Glutamatergic neuron (in vitro differentiated cells): ENCODE measurements at regions not wholly inside any gene's neighbourhood (a gene's known extent, or its start where the extent isn't known, plus 50 kb on each side); places are given as distances from the start of the nearest gene placed in this dataset.

Source experiments
- DNase-seq: peaks from one replicate; pipeline ENCODE4 v3.0.0; 2022
- H3K27ac Mint-ChIP-seq: one replicate; pipeline ENCODE4 v1.8.0; 2020; ENCODE audit warnings: mild to moderate bottlenecking, mixed read lengths, inconsistent platforms; ENCODE audit not compliant: unreplicated experiment
- H3K27me3 Mint-ChIP-seq: one replicate; pipeline ENCODE4 v1.8.0; 2020; ENCODE audit warnings: mild to moderate bottlenecking, moderate library complexity, mixed read lengths, inconsistent platforms; ENCODE audit not compliant: unreplicated experiment
- H3K36me3 Mint-ChIP-seq: one replicate; pipeline ENCODE4 v1.8.0; 2020; ENCODE audit warnings: mild to moderate bottlenecking, mixed read lengths, inconsistent platforms; ENCODE audit not compliant: unreplicated experiment
- H3K4me1 Mint-ChIP-seq: one replicate; pipeline ENCODE4 v1.8.0; 2020; ENCODE audit warnings: mild to moderate bottlenecking, low read depth, mixed read lengths, inconsistent platforms; ENCODE audit not compliant: unreplicated experiment
- H3K4me3 Mint-ChIP-seq: one replicate; pipeline ENCODE4 v1.8.0; 2020; ENCODE audit warnings: mild to moderate bottlenecking, mixed read lengths, inconsistent platforms; ENCODE audit not compliant: unreplicated experiment
- H3K9me3 Mint-ChIP-seq: one replicate; pipeline ENCODE4 v1.8.0; 2020; ENCODE audit warnings: mild to moderate bottlenecking, moderate library complexity, mixed read lengths, inconsistent platforms; ENCODE audit not compliant: unreplicated experiment
- CTCF ChIP-seq: fragments of 200-600 bp; sonication (generic); IDR thresholded peaks from one replicate; pipeline ENCODE4 v1.5.0; 2021; ENCODE audit not compliant: partially characterized antibody, unreplicated experiment

DNA sequence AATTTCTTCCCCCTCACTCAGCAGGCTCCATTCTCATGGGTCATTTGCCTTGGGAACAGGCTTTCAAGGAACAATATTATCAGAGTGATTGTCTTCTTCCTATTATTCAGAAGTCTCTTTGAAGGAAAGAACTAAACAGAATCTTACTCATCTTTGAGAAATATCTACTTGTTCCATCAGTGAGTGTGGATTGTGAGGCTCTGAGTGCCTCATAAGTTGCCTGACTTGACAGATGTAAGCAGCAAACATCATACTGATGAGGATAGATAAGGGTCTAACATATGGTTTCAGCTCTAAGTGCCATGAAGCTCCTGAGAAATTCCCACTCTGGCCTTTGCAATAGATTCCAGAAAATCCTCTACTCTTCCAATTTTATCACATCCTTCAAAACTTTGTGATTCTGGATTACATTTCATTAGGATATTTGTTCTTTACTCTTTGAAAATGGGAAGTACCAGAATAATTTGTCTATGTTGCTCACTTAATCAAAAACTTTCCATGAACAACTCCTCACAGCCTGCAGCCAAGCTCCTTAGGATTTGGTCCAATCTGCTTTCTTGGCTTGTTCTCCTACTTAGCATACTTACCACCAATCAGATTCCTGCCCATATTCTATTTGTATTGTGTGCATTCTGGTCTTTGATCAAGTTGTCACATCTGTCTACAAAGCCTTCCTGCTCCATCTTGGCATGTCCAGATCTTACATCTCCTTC lies 120.1 kb downstream of the RPL22L1 start:
- H3K27me3 Mint-ChIP-seq = no peaks in the 10 kb centered on the region
- peaks cover 18% of the 10 kb centered on the region for H3K4me1 Mint-ChIP-seq
- no peaks in the 10 kb centered on the region for H3K9me3 Mint-ChIP-seq
- peaks cover 4% of the 10 kb centered on the region for H3K36me3 Mint-ChIP-seq
- H3K27ac Mint-ChIP-seq = no peak overlapping the region
- no peak for TF ChIP-seq CTCF
- no peak for DNase-seq
- H3K4me3 Mint-ChIP-seq = no peak overlapping the region

DNA sequence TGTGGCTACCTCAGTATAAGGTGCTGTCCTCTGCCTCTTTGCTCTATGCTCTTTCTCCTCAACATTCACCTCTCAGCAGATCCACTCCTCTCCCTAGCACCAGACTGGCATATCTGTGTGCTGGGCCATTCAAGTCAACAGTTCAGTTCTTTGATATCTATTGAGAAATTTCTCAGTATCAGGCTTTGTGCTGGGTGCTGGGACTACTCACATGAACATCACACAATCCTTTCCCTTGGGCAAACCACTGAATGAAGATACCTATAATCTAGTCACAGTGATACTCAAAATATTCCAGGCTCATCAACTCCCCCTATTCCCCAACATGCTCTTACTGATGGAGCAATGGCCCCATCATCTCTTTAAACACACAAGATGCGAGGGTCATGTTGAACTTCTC lies 120.8 kb downstream of the RPL22L1 start:
- Mint-ChIP-seq H3K4me1 (peaks cover 16% of the 10 kb centered on the region), H3K27me3 (no peaks in the 10 kb centered on the region), H3K36me3 (peaks cover 4% of the 10 kb centered on the region), H3K4me3 (no peak overlapping the region), H3K9me3 (no peaks in the 10 kb centered on the region), H3K27ac (no peak overlapping the region)
- no peak for DNase-seq
- TF ChIP-seq CTCF = no peak

GRCh38 chr3:170746175-170746942 lies 123.6 kb downstream of the RPL22L1 start:
- Mint-ChIP-seq H3K36me3 (peaks cover 4% of the 10 kb centered on the region), H3K27ac (no peak overlapping the region), H3K4me3 (no peak overlapping the region), H3K4me1 (no peaks in the 10 kb centered on the region), H3K9me3 (no peaks in the 10 kb centered on the region), H3K27me3 (no peaks in the 10 kb centered on the region)
- TF ChIP-seq CTCF = no peak
- no peak for DNase-seq

DNA sequence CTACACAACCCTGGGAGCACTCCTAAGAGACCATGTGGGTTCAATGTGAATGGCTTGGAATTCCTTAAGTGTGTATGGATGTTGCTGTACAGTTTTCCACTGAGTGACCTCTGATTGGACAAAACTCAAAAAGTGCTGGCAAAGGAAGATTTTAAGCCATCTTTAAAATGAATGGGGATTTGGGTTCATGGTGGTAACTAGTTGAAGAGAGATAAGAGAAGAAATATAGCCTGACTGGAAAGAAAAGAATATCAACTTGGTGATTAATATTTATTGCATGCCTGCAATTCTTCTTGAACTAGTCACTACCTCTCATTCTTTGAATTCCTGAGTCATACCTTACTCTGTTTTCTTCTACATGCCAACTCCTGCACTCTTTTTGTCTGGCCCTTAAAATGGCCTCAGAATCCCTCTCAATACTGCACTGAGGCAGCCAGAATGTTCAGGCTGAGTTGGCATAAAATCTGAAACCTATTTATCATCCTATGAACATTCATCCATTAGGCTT lies 124.7 kb downstream of the RPL22L1 start:
- Mint-ChIP-seq H3K27me3 (no peaks in the 10 kb centered on the region), H3K4me3 (no peak overlapping the region), H3K4me1 (peaks cover 1% of the 10 kb centered on the region), H3K27ac (no peak overlapping the region), H3K9me3 (no peaks in the 10 kb centered on the region), H3K36me3 (peaks cover 4% of the 10 kb centered on the region)
- no peak for DNase-seq
- TF ChIP-seq CTCF = no peak
